GM18951 (cell line): ENCODE measurements at regions not wholly inside any gene's neighbourhood (a gene's known extent, or its start where the extent isn't known, plus 50 kb on each side); places are given as distances from the start of the nearest gene placed in this dataset.
"Not testable (repeated sequence)": the region's sequence is repeated elsewhere in the genome, so short reads cannot be mapped to it uniquely, and the experiment has no call there.

Experiments
- POLR2A ChIP-seq: IDR thresholded peaks from 4 replicates; pipeline ENCODE4 v1.6.1; 2011; ENCODE audit warnings: mild to moderate bottlenecking; ENCODE audit not compliant: insufficient read length, insufficient read depth; ENCODE audit errors: extremely low read depth
- in situ Hi-C: fragments of 300-500 bp; cut with MboI; formaldehyde crosslinking; loops from one replicate; pipeline ENCODE4 v1.12.0; 2022; ENCODE audit warnings: low sequenced_read_pairs, mixed read lengths, inconsistent platforms; ENCODE audit not compliant: unreplicated experiment

DNA sequence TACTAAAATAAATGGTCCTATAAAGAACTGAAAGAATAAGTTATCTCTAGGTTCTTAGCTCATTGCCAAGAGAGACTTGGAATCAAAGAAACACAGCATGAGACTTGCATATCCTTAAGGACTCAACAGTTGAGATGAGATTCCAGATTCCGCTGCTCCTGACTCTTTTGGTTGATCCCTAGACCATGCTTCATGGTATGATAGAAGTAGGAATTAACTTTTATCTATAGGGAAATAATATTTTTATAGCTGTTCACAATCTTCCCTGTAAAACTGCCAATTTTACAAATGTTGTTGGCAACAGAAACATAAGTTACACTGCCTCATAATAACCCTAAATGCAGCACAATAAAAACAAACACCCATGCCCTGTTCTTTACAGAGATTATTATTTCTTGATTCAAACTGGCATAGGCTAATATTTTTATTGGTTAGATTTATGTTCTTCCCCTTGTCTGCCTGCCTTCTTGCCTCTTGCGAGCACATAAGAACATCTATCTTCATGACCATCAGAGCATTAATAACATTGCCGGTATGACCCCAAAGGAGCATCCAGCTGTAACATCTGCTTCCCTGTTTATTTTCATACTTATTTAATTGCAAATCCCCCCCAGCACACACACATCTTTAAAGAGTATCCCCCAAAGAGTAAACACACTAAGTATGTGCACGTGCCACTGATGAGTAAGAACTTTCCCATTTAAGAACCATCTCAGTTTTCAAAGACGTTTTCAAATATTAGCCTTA lies 735.7 kb upstream of the SLC8A1 start:
- in situ Hi-C loops, result no loop called here
- TF ChIP-seq POLR2A, result no peak

DNA sequence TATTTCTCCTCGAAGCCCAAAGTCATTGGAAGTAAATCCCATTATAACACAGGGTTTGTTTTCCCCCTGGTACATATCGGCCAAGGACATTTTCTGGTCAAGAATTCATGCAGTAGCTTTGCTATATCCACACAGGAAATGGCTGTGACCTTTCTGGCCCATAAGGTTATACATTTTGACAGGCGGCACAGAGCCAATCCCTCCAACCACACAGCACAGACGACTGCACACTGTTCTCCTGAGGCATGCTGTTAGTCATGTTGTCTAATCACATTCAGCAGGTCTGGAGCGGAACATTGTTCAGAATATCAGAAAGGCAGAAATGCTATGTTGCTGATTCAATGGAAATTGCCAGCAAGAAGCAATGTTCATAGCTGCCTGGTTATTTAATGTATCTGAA lies 742.3 kb upstream of the SLC8A1 start:
- in situ Hi-C loops, result no loop called here
- TF ChIP-seq POLR2A, result no peak

DNA sequence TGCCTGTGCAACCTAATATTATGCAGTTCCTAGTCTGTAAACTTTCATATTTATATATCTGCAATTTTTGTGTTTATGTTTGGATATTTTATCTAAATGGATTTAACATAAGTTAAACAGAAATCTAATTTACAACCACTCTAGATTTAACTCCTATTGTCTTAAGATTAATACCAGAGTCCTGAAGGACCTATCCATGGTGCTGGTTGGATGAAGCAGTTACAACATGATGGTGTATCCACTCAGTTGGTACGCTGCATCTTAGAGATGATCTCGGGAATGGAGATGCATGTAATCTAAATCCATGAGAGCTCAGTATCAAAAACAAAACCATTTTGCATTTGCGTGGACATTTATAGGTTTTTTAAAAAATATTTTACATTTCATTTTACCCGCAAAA lies 745.9 kb upstream of the SLC8A1 start:
- in situ Hi-C loops, result no loop called here
- TF ChIP-seq POLR2A, result no peak

DNA sequence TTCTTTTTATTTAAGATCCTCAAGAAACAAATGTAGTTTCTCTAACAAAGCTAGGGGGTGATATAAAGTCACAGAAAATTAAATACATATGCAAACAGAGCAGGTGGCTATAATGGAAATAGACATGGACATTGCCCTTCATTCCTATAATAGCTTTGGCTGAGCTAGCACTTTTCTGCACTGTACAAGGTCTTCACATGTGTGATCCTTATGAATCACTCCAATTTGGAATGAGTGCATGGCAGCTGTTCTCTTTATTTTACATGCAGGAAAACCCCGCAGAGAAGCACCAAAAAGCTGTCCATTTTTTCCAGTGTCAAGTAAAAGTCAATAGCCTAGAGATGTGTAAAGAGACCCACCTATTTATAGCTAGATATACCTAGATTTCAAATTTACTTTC lies 747.4 kb upstream of the SLC8A1 start:
- TF ChIP-seq POLR2A, result no peak
- in situ Hi-C loops, result no loop called here

DNA sequence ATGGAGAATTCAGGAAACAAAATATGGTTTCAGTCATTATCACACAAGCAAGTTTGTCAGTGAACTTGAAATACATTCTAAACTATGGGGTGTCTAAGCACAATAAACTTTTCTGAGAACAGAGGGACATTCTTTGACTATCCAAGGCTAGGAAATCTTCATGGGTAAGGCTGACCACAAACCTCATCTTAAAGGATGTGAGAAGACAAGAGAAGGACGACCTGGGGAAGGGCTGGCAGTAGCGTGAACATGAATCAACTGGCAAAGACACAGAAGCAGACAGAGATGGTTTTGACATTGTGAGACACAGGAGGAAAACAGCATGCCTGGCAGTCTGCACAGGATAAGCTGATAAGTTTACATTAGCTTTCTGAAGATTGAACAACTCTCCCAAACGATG lies 752.4 kb upstream of the SLC8A1 start:
- in situ Hi-C loops, result no loop called here
- no peak for TF ChIP-seq POLR2A

DNA sequence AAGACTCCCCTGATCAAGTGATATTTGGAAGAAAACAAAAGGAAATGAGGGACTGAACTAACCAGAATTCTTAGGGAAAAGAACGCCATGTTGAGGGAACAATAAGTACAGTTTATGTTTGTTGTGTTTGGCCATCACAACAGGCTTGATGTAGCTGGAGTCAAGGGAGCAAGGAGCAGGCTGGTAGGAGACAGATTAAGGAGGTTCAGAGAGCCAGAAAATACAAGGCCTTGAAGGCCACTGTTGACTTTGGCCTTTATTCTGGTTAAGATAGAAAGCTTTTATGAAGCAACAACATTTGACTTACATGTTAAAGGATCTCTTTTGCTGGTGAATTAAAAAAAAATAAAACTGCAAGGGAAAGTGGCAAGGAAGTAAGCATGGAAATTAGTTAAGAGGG lies 754.1 kb upstream of the SLC8A1 start:
- in situ Hi-C loops, result no loop called here
- no peak for TF ChIP-seq POLR2A

DNA sequence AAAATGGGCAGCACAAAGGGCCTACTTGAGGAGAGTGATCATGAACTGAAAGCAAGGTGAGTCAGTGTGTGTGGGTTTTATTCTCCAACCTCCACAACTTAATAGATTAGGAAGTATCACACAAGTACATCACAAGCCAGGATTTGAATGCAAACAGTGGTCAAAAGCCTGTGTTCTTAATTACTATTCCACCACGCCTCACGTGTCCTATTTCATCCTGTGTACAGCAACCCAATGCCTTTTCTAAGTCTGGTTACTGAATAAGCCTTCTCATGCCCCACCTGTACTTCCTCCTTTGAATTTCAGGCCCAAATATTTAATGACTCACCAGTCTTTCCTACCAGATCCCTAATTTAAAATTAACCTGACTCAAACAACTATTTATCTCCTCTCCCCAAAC lies 755.7 kb upstream of the SLC8A1 start:
- in situ Hi-C loops, result no loop called here
- no peak for TF ChIP-seq POLR2A

DNA sequence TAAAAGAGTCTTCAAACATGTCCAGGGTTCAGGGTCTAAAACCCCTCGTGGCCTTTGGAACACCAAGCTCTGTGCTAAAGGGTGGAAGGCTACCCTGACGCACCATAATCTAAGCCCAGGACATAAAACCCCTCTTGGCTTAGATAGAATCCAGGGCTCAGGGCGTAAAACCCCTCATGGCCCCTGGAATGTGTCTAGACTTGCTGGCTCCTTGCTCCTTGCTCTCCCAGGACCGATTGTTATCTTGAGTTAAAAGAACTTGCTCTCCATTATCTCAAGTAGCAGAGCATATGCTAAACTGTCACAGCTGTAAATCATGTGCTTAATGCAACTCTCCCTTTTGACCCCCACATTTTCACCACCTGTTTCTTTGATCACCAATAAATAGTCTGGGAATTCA lies 758.1 kb upstream of the SLC8A1 start:
- in situ Hi-C loops, result not testable (repeated sequence)

DNA sequence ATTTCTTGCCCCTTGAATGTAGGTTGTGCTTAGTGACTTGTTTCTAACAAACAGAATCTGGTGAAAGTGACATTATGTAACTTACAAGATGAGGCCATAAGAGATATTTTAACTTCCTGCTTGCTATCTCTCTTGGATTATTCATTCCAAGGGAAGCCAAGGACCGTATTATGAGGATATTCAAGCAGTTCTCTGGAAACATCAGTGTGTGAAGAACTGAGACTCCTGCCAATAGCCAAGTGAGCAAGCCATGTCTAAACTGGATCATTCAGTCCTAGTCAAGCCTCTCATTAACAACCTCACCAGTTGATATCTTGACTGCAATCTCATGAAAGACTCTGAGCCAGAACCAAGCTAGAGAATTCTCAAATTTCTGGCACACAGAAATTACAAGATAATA lies 765.1 kb upstream of the SLC8A1 start:
- no peak for TF ChIP-seq POLR2A
- in situ Hi-C loops, result no loop called here

DNA sequence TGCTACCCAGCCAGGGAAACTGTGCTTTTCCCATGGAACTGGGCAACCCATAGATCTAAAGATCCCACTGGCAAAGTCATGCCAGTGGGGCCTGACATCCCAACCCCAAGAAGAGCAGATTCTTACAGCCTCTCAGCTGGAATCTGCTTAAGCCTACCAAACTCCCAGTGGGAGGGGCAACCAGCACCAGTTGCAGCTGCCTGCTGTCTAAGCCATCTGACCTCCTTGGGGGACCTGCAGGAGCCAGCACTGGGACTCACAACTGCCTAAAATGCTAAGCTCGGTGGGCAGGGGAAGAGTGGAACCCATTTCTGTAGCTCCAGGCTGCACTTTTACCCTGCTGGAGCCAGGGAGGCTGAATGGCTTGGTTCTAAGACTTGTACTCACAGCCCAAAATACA lies 770.7 kb upstream of the SLC8A1 start:
- in situ Hi-C loops, result no loop called here
- TF ChIP-seq POLR2A, result no peak

DNA sequence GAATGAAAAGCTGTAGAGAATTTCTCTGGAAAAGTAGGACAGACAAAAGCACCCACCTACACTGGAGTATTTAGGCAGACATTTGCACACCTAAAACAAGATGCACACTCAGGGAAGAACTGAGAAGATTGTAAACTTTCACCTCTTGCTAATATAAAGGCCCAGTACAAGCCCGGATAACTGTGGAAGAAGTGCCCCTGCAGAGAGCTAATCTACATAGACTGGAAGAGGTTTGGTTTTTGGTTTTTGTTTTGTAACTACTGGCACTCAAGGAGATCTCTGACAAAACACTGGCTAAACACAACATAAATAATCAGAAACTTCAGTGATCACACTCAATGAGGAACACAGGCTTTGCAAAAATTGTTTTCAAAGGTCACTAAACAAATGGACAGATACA lies 782.2 kb upstream of the SLC8A1 start:
- in situ Hi-C loops, result no loop called here
- no peak for TF ChIP-seq POLR2A

DNA sequence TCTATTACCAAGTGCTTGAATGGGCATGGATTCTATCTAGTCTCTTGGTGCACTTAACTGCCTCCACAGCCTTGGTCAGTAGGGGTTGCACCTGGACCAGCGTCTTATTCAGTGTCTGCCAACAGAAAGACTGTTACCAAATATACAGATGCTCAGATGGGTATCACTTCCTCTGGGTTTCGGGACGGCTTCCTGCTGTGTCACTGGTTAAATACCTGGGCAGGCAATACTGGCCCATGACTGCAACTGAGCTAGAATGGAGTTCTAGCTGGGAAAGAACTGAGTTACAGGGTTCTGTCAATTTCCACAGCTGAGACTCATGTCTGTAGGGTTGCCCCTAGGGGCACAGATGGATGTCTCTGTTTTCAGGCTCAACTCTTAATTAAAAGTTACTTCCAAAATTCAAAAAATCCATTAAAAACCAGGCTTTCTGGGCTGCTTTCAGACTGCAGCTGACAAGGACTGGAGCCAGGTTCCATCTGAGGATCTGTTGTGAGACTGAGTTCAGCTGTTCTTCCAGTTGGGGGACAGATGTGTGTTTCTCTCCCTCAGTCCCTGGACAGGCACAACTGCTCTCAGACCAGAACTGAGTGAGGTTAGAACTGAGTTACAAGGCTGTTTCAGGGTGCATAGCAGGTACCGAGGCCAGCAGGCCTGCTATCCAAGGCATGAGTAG lies 789.6 kb upstream of the SLC8A1 start:
- in situ Hi-C loops, result no loop called here
- no peak for TF ChIP-seq POLR2A

DNA sequence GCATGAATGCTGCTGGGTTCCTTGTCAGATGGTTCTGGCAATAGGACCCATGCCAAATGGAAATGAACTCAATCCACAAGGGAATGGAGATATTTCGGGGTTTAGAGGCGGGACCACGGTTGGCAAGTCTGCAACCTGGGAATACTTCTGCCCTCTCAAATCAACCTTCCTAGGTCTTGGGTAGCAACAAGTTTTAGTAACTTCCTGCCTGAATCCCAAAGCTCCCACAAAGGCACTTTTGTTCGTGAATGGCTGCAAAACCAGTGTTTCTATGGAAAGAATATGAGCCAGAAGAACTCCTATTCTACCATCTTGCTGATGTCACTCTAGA lies 790.1 kb upstream of the SLC8A1 start:
- in situ Hi-C loops, result no loop called here
- no peak for TF ChIP-seq POLR2A

DNA sequence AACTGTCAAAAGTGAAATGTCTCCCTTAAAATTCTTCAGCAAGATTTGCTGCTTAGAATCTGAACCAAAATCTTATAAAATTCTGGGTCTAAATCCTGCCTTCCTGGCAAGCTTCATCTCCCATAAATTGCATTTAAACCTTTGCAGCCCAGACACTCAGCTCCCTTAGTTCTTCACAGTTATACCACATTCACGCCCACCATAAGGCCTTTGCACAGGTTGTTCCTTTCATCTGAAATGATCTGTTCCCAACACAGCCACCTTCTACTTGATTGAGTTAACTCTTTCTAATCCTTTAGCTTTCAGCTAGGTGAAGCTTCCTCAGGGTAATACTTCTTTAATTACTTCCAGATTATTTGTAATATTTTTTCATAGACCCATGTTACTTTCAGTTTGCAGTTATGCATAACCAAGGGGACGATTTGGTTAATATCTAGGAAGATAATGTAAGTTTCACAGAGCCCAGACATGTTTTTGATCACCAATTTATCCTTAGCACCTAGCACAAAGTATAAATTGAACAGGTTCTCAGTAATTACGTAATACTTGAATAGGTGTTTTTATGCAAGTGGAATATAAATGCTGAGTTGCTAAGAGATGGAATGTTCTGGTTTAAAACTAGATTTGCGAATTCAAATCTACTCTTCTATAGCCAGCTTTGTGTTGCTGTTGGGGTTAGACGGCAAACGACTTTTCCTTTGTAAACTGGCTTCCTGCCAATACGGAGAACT lies 779.7 kb upstream of the PKDCC start:
- in situ Hi-C loops, result no loop called here
- TF ChIP-seq POLR2A, result no peak

DNA sequence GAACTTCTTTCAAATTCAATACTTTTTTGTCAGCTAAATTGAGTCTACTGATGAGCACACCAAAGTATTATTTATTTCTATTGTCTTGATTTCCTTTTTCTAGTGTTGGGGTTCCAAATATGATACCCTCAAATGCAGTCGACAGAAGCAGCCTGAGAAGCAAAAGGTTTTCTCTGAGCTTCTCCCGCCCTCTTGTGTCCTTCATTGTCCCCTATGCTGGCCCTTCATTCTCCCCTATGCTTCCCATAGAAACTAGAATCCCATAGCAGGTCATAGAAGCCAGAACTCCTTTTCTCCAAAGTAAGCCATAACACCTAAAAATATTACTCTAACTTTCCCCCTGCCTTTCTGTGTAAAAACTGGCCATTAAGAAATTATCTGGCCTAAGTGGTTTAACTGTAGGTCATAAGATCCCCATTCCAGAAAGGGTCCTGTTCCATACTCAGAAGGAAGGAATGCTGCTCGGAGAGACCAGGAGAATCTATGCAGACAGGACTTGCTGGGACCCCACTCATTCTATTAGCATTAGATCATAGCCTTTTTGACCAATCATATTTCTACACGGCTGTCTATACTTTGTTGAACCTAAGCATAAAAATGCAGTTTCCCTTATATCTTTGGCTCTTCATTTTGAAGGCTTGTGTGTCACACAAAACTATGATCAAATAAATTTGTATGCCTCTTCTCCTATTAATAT lies 764.6 kb upstream of the PKDCC start:
- no peak for TF ChIP-seq POLR2A
- in situ Hi-C loops, result no loop called here
